GM23338 (cell line): ENCODE measurements at regions not wholly inside any gene's neighbourhood (a gene's known extent, or its start where the extent isn't known, plus 50 kb on each side); places are given as distances from the start of the nearest gene placed in this dataset.

Experiments
- CREB1 ChIP-seq: fragments of 250-450 bp; sonication (Bioruptor Pico); IDR thresholded peaks from 2 replicates; pipeline ENCODE4 v1.5.0; 2020; ENCODE audit warnings: low read depth, mild to moderate bottlenecking, moderate library complexity
- CTCF ChIP-seq, 2 experiments: fragments of 200-600 bp in 1 of 2; sonication (generic) in 1 of 2; conservative IDR thresholded peaks; 2 replicates each; pipeline versions ENCODE4 v1.5.1 to v1.6.1; 2016 to 2017; ENCODE audit warnings: antibody characterized with exemption in 2 of 2, low read depth in 2 of 2, mild to moderate bottlenecking in 2 of 2, moderate library complexity in 1 of 2
- EZH2 ChIP-seq: fragments of 200-600 bp; sonication (generic); IDR thresholded peaks from one replicate; pipeline ENCODE4 v1.8.0; 2017; ENCODE audit warnings: antibody characterized with exemption, mild to moderate bottlenecking, low read depth; ENCODE audit not compliant: unreplicated experiment
- EZH2phosphoT487 ChIP-seq: fragments of 200-600 bp; sonication (generic); IDR thresholded peaks from one replicate; pipeline ENCODE4 v1.8.1; 2018; ENCODE audit warnings: antibody characterized with exemption; ENCODE audit not compliant: unreplicated experiment
- JUNB ChIP-seq: IDR thresholded peaks from one replicate; pipeline ENCODE4 v1.6.1; 2016; ENCODE audit warnings: antibody characterized with exemption; ENCODE audit not compliant: unreplicated experiment
- POLR2AphosphoS5 ChIP-seq: IDR thresholded peaks from 2 replicates; pipeline ENCODE4 v1.6.1; 2016; ENCODE audit warnings: antibody characterized with exemption, low read depth
- REST ChIP-seq: IDR thresholded peaks from one replicate; pipeline ENCODE4 v1.6.1; 2018; ENCODE audit warnings: antibody characterized with exemption; ENCODE audit not compliant: unreplicated experiment
- STAT1 ChIP-seq: IDR thresholded peaks from one replicate; pipeline ENCODE4 v1.6.1; 2016; ENCODE audit warnings: antibody characterized with exemption; ENCODE audit not compliant: unreplicated experiment
- ZNF114 ChIP-seq: fragments of 250-450 bp; sonication (Bioruptor Pico); IDR thresholded peaks from 2 replicates; pipeline ENCODE4 v1.5.0; 2020; ENCODE audit warnings: mild to moderate bottlenecking, moderate library complexity
- ZNF331 ChIP-seq: fragments of 250-450 bp; sonication (Bioruptor Pico); IDR thresholded peaks from 2 replicates; pipeline ENCODE4 v1.5.0; 2020; ENCODE audit warnings: low read depth, mild to moderate bottlenecking, moderate library complexity

- TF ChIP-seq CTCF (conservative IDR thresholded peaks at IDR 0.05; ENCODE audit: low read depth in 2 of 2): no peak
- TF ChIP-seq POLR2AphosphoS5: no peak
- TF ChIP-seq REST: no peak
- no peak for TF ChIP-seq ZNF114
- no peak for TF ChIP-seq EZH2
- TF ChIP-seq CREB1: no peak
- no peak for TF ChIP-seq JUNB
- TF ChIP-seq STAT1: no peak
- TF ChIP-seq ZNF331 (CRISPR knock-in tag): no peak
- TF ChIP-seq EZH2phosphoT487: no peak
These were observed 317.1 kb upstream of the SPRED2 start for GRCh38 chr2:65749545-65749944.
